A673 (cell line): ENCODE measurements at regions not wholly inside any gene's neighbourhood (a gene's known extent, or its start where the extent isn't known, plus 50 kb on each side); places are given as distances from the start of the nearest gene placed in this dataset.

ENCODE experiments used
- BruUV-seq: library from RNA; stranded (reverse); fragments of 400-500 nt; replicated peaks from 2 replicates; lab custom pipeline; 2021; lab: Mats Ljungman, UMichigan
- CTCF ChIA-PET: fragments of 300-600 bp; sonication (Branson Sonifier 250); formaldehyde crosslinking; loops from one replicate; lab custom pipeline; 2022; ENCODE audit warnings: antibody characterized with exemption; lab: Charles Lee
- POLR2A ChIA-PET: fragments of 300-600 bp; sonication (Branson Sonifier 250); formaldehyde crosslinking; loops from one replicate; lab custom pipeline; 2022; ENCODE audit warnings: antibody characterized with exemption; ENCODE audit not compliant: low non-redundant PET; lab: Charles Lee
- DNase-seq: peaks from one replicate; pipeline ENCODE4 v3.0.0-alpha.2; 2015; ENCODE audit warnings: low spot score
- H3K27ac ChIP-seq: fragments of 200-600 bp; sonication (generic); 2 replicates; pipeline ENCODE4 v1.5.1; 2016; ENCODE audit warnings: mixed run types, low read depth, mild to moderate bottlenecking, mixed read lengths, antibody characterized with exemption, low read length; ENCODE audit not compliant: poor library complexity, severe bottlenecking
- H3K27me3 ChIP-seq: fragments of 200-600 bp; sonication (generic); replicated peaks from 2 replicates; pipeline ENCODE4 v1.6.1; 2017; ENCODE audit warnings: mixed run types, low read depth, mild to moderate bottlenecking, mixed read lengths, antibody characterized with exemption, low read length; ENCODE audit not compliant: insufficient read depth, poor library complexity
- H3K36me3 ChIP-seq: fragments of 200-600 bp; sonication (generic); 2 replicates; pipeline ENCODE4 v1.6.1; 2016; ENCODE audit warnings: mixed run types, mild to moderate bottlenecking, mixed read lengths, antibody characterized with exemption, low read length; ENCODE audit not compliant: insufficient read depth, poor library complexity, severe bottlenecking
- H3K4me1 ChIP-seq: fragments of 200-600 bp; sonication (generic); 2 replicates; pipeline ENCODE4 v1.6.1; 2017; ENCODE audit warnings: mixed run types, mild to moderate bottlenecking, mixed read lengths, antibody characterized with exemption, low read length; ENCODE audit not compliant: insufficient read depth, poor library complexity, severe bottlenecking
- H3K4me3 ChIP-seq: fragments of 200-600 bp; sonication (generic); 2 replicates; pipeline ENCODE4 v1.5.1; 2016; ENCODE audit warnings: low read depth, mixed run types, mild to moderate bottlenecking, mixed read lengths, low read length; ENCODE audit not compliant: poor library complexity, severe bottlenecking
- H3K9me3 ChIP-seq: fragments of 200-600 bp; sonication (generic); 2 replicates; pipeline ENCODE4 v1.6.1; 2016; ENCODE audit warnings: mixed run types, low read depth, mild to moderate bottlenecking, mixed read lengths, antibody characterized with exemption, low read length; ENCODE audit not compliant: poor library complexity, severe bottlenecking
- CTCF ChIP-seq: fragments of 300-800, 200-600 bp; sonication (generic); conservative IDR thresholded peaks from 2 replicates; pipeline ENCODE4 v1.5.1; 2017; ENCODE audit warnings: low read depth, mild to moderate bottlenecking, antibody characterized with exemption, low read length, moderate library complexity, mixed read lengths
- EZH2 ChIP-seq: fragments of 200-600 bp; sonication (generic); IDR thresholded peaks from 2 replicates; pipeline ENCODE4 v1.6.1; 2017; ENCODE audit warnings: borderline replicate concordance, low read depth, mild to moderate bottlenecking, mixed read lengths, antibody characterized with exemption, low read length; ENCODE audit not compliant: poor library complexity, severe bottlenecking
- intact Hi-C: fragments of 100-400 bp; cut with micrococcal nuclease; formaldehyde crosslinking; loops from one replicate; pipeline ENCODE4 v1.10.0; 2022; ENCODE audit not compliant: unreplicated experiment

- Histone ChIP-seq H3K36me3 (no peaks in the 10 kb centered on the region), H3K4me3 (no peak overlapping the region), H3K27me3 (no peaks in the 10 kb centered on the region), H3K4me1 (peaks cover 58% of the 10 kb centered on the region), H3K9me3 (no peaks in the 10 kb centered on the region), H3K27ac (peak overlapping the region; percentile 65)
- intact Hi-C loops: loop anchor here (5.0 kb wide), 1 partner anchor 54 kb away; no protein-coding TSS in a partner anchor
- TF ChIP-seq CTCF (no peak), EZH2 (no peak)
- BruUV-seq: no TSS peak
- DNase-seq: peak; percentile 94
- ChIA-PET CTCF (no interaction called here), POLR2A (no interaction called here)
These were observed 219.3 kb upstream of the TMEM45B start for GRCh38 chr11:129596351-129596750.

- Histone ChIP-seq H3K9me3 (no peaks in the 10 kb centered on the region), H3K4me3 (no peak overlapping the region), H3K27me3 (no peaks in the 10 kb centered on the region), H3K27ac (no peak overlapping the region), H3K4me1 (peaks cover 38% of the 10 kb centered on the region), H3K36me3 (no peaks in the 10 kb centered on the region)
- ChIA-PET POLR2A (no interaction called here), CTCF (no interaction called here)
- no TSS peak for BruUV-seq
- TF ChIP-seq CTCF (no peak), EZH2 (no peak)
- intact Hi-C loops: loop anchor here (5.0 kb wide), 1 partner anchor 56 kb away; no protein-coding TSS in a partner anchor
- DNase-seq: no peak
These were observed 217.3 kb upstream of the TMEM45B start for GRCh38 chr11:129598378-129598777.

- Histone ChIP-seq H3K36me3 (no peaks in the 10 kb centered on the region), H3K27ac (no peak overlapping the region), H3K4me1 (peaks cover 10% of the 10 kb centered on the region), H3K9me3 (no peaks in the 10 kb centered on the region), H3K4me3 (no peak overlapping the region), H3K27me3 (no peaks in the 10 kb centered on the region)
- no TSS peak for BruUV-seq
- intact Hi-C loops: no loop called here
- ChIA-PET POLR2A (no interaction called here), CTCF (no interaction called here)
- TF ChIP-seq EZH2: no peak
- no peak for TF ChIP-seq CTCF
- no peak for DNase-seq
These were observed 209.8 kb upstream of the TMEM45B start for GRCh38 chr11:129605815-129606214.
